GM06990 (cell line): ENCODE measurements at regions not wholly inside any gene's neighbourhood (a gene's known extent, or its start where the extent isn't known, plus 50 kb on each side); places are given as distances from the start of the nearest gene placed in this dataset.
A peak's percentile ranks its signal among the peaks of the same experiment; 100 is the strongest.

Source experiments
- DNase-seq: peaks from one replicate; pipeline ENCODE4 v3.0.0-alpha.2; 2011; ENCODE audit not compliant: insufficient read length; ENCODE audit errors: extremely low read depth
- H3K27me3 ChIP-seq: replicated peaks from 2 replicates; pipeline ENCODE4 v1.6.0; 2011; ENCODE audit warnings: low read length; ENCODE audit not compliant: control insufficient read depth, insufficient read depth
- H3K36me3 ChIP-seq: 2 replicates; pipeline ENCODE4 v1.5.1; 2011; ENCODE audit warnings: low read length; ENCODE audit not compliant: control insufficient read depth, insufficient read depth
- H3K4me3 ChIP-seq: replicated peaks from 2 replicates; pipeline ENCODE4 v1.5.1; 2011; ENCODE audit warnings: low read depth, mild to moderate bottlenecking, control low read depth, low read length
- CTCF ChIP-seq: IDR thresholded peaks from 2 replicates; pipeline ENCODE4 v1.5.1; 2011; ENCODE audit warnings: low read length, control low read depth, mild to moderate bottlenecking, inconsistent platforms; ENCODE audit not compliant: insufficient read depth, poor library complexity, severe bottlenecking

GRCh38 chr21:25400427-25400826, 206.9 kb downstream of the MRPL39 start:
- H3K27me3 ChIP-seq: no peaks in the 10 kb centered on the region

GRCh38 chr21:25398630-25399029, 208.7 kb downstream of the MRPL39 start:
- no peak for TF ChIP-seq CTCF
- no peaks in the 10 kb centered on the region; the same call in 1 of the 2 replicates for H3K36me3 ChIP-seq
- H3K27me3 ChIP-seq: no peaks in the 10 kb centered on the region
- DNase-seq: no peak
- H3K4me3 ChIP-seq: no peak overlapping the region

More at GRCh38 chr21:25400427-25400826, 206.9 kb downstream of the MRPL39 start:
- Histone ChIP-seq H3K4me3 (no peak overlapping the region), H3K36me3 (no peaks in the 10 kb centered on the region; the same call in 1 of the 2 replicates)
- TF ChIP-seq CTCF: no peak
- DNase-seq: no peak

- Histone ChIP-seq H3K4me3 (peak overlapping the region; percentile 35), H3K36me3 (no peaks in the 10 kb centered on the region; the same call in 1 of the 2 replicates), H3K27me3 (no peaks in the 10 kb centered on the region)
- TF ChIP-seq CTCF: no peak
- peak; percentile 79 for DNase-seq
Measured at GRCh38 chr21:25396135-25396711, 211.1 kb downstream of the MRPL39 start.

- H3K4me3 ChIP-seq: no peak overlapping the region
- H3K36me3 ChIP-seq: no peaks in the 10 kb centered on the region
- no peak for DNase-seq
- TF ChIP-seq CTCF: no peak
- no peaks in the 10 kb centered on the region for H3K27me3 ChIP-seq
Measured at GRCh38 chr21:25391777-25392176, 215.5 kb downstream of the MRPL39 start.

GRCh38 chr21:25390701-25391100, 216.6 kb downstream of the MRPL39 start:
- H3K4me3 ChIP-seq: no peak overlapping the region
- no peaks in the 10 kb centered on the region for H3K27me3 ChIP-seq
- H3K36me3 ChIP-seq: no peaks in the 10 kb centered on the region
- no peak for TF ChIP-seq CTCF
- no peak for DNase-seq

- no peak for DNase-seq
- Histone ChIP-seq H3K4me3 (no peak overlapping the region), H3K27me3 (no peaks in the 10 kb centered on the region), H3K36me3 (no peaks in the 10 kb centered on the region)
- no peak for TF ChIP-seq CTCF
Measured at GRCh38 chr21:25387665-25388064, 219.6 kb downstream of the MRPL39 start.
